GM21825 (cell line): ENCODE measurements at regions not wholly inside any gene's neighbourhood (a gene's known extent, or its start where the extent isn't known, plus 50 kb on each side); places are given as distances from the start of the nearest gene placed in this dataset.
"Not testable (repeated sequence)": the region's sequence is repeated elsewhere in the genome, so short reads cannot be mapped to it uniquely, and the experiment has no call there.

Experiments
- ATAC-seq: cut with Tn5 transposase; IDR thresholded peaks from one replicate; pipeline ENCODE4 v1.9.1; 2021; ENCODE audit warnings: mild to moderate bottlenecking, moderate library complexity; ENCODE audit not compliant: unreplicated experiment

- no peak for ATAC-seq
Measured at GRCh38 chr12:89073659-89074058, 278.6 kb downstream of the DUSP6 start.

GRCh38 chr12:89073027-89073398 is 279.3 kb downstream of the DUSP6 start:
- ATAC-seq, result no peak

GRCh38 chr12:89072294-89073026 is 279.8 kb downstream of the DUSP6 start:
- no peak for ATAC-seq

GRCh38 chr12:89070603-89071002 is 281.7 kb downstream of the DUSP6 start:
- ATAC-seq, result no peak

GRCh38 chr12:89069431-89069830 is 282.9 kb downstream of the DUSP6 start:
- ATAC-seq, result no peak

- no peak for ATAC-seq
Measured at GRCh38 chr12:89067421-89068187, 284.7 kb downstream of the DUSP6 start.

GRCh38 chr12:89064780-89065179 is 287.5 kb downstream of the DUSP6 start:
- ATAC-seq, result no peak

GRCh38 chr12:89064151-89064550 is 288.1 kb downstream of the DUSP6 start:
- no peak for ATAC-seq

- ATAC-seq, result no peak
Measured at GRCh38 chr12:89062996-89063395, 289.3 kb downstream of the DUSP6 start.

GRCh38 chr12:89059721-89060541 is 292.4 kb downstream of the DUSP6 start:
- ATAC-seq, result no peak

- no peak for ATAC-seq
Measured at GRCh38 chr12:89059056-89059455, 293.2 kb downstream of the DUSP6 start.

GRCh38 chr12:89058402-89058801 is 293.9 kb downstream of the DUSP6 start:
- no peak for ATAC-seq

GRCh38 chr12:89053817-89054216 is 298.5 kb downstream of the DUSP6 start:
- ATAC-seq, result not testable (repeated sequence)

GRCh38 chr12:89051065-89051677 is 301.1 kb downstream of the DUSP6 start:
- peak; percentile 86 for ATAC-seq

GRCh38 chr12:89047856-89048418 is 304.4 kb downstream of the DUSP6 start:
- no peak for ATAC-seq

- ATAC-seq, result no peak
Measured at GRCh38 chr12:89041078-89041477, 311.2 kb downstream of the DUSP6 start.

- ATAC-seq, result peak; percentile 100
Measured at GRCh38 chr12:89040146-89040964, 311.9 kb downstream of the DUSP6 start.

- no peak for ATAC-seq
Measured at GRCh38 chr12:89038831-89039512, 313.3 kb downstream of the DUSP6 start.

GRCh38 chr12:89033062-89033461 is 319.2 kb downstream of the DUSP6 start:
- no peak for ATAC-seq
